HEK293 (cell line): ENCODE measurements at regions not wholly inside any gene's neighbourhood (a gene's known extent, or its start where the extent isn't known, plus 50 kb on each side); places are given as distances from the start of the nearest gene placed in this dataset.

Experiments
- CTCF ChIA-PET: fragments of 350-600 bp; formaldehyde crosslinking; extraction: SDS; loops from one replicate; lab custom pipeline; 2021; ENCODE audit warnings: antibody characterized with exemption; lab: Yijun Ruan, JAX
- POLR2A ChIA-PET: fragments of 300-600 bp; formaldehyde crosslinking; extraction: SDS; loops from one replicate; lab custom pipeline; 2020; ENCODE audit warnings: antibody characterized with exemption, inconsistent platforms; lab: Yijun Ruan, JAX
- H3K27ac ChIP-seq: fragments of 200-500 bp; sonication (Bioruptor generic); 2 replicates; pipeline ENCODE4 v1.5.1; 2014; ENCODE audit warnings: low read depth, low read length, control low read depth, inconsistent platforms; ENCODE audit errors: extremely low read depth
- H3K36me3 ChIP-seq, 2 experiments: fragments of 200-500 bp in 1 of 2; sonication (Bioruptor generic) in 1 of 2; 1 replicate in 1 of 2; 2 replicates in 1 of 2; pipeline ENCODE4 v1.5.1; 2014 to 2017; ENCODE audit warnings: inconsistent platforms in 2 of 2, low read length in 2 of 2; ENCODE audit not compliant: control insufficient read depth in 2 of 2, insufficient read depth in 1 of 2
- H3K4me1 ChIP-seq: fragments of 200-500 bp; sonication (Bioruptor generic); 2 replicates; pipeline ENCODE4 v1.5.1; 2014; ENCODE audit warnings: mild to moderate bottlenecking, low read length, inconsistent platforms; ENCODE audit not compliant: control insufficient read depth, insufficient read depth
- H3K4me3 ChIP-seq: 2 replicates; pipeline ENCODE4 v1.5.1; 2011; ENCODE audit warnings: low read depth, mild to moderate bottlenecking, control low read depth, low read length, moderate library complexity
- H3K9me3 ChIP-seq: fragments of 200-500 bp; sonication (Bioruptor generic); 2 replicates; pipeline ENCODE4 v1.5.1; 2014; ENCODE audit warnings: low read depth, low read length, inconsistent platforms; ENCODE audit not compliant: control insufficient read depth, insufficient read depth
- AEBP2 ChIP-seq: fragments of 450-650 bp; formaldehyde crosslinking; IDR thresholded peaks from 2 replicates; pipeline ENCODE4 v1.5.1; 2016; ENCODE audit warnings: missing biosample characterization, missing genetic modification characterization, borderline replicate concordance
- FEZF1 ChIP-seq: fragments of 450-650 bp; formaldehyde crosslinking; IDR thresholded peaks from 2 replicates; pipeline ENCODE4 v1.5.1; 2016; ENCODE audit warnings: missing biosample characterization, missing genetic modification characterization
- HOXA7 ChIP-seq: sonication (generic); formaldehyde crosslinking; IDR thresholded peaks from 2 replicates; pipeline ENCODE4 v1.8.1; 2022; ENCODE audit warnings: missing genetic modification reagents, borderline replicate concordance
- KLF1 ChIP-seq: fragments of 450-650 bp; formaldehyde crosslinking; IDR thresholded peaks from 2 replicates; pipeline ENCODE4 v1.5.1; 2016; ENCODE audit warnings: missing biosample characterization, missing genetic modification characterization
- PRDM1 ChIP-seq: fragments of 450-650 bp; formaldehyde crosslinking; IDR thresholded peaks from 2 replicates; pipeline ENCODE4; 2016; ENCODE audit warnings: missing biosample characterization, missing genetic modification characterization
- PRDM10 ChIP-seq: fragments of 450-650 bp; formaldehyde crosslinking; IDR thresholded peaks from 2 replicates; pipeline ENCODE4 v1.5.1; 2016; ENCODE audit warnings: missing biosample characterization, missing genetic modification characterization
- SETDB1 ChIP-seq: IDR thresholded peaks from one replicate; pipeline ENCODE4 v1.6.1; 2017; ENCODE audit warnings: mild to moderate bottlenecking, low read length, moderate library complexity, mixed read lengths; ENCODE audit not compliant: insufficient read length
- ZIC2 ChIP-seq: fragments of 450-650 bp; formaldehyde crosslinking; IDR thresholded peaks from 2 replicates; pipeline ENCODE4 v1.5.1; 2016; ENCODE audit warnings: missing biosample characterization, missing genetic modification characterization
- ZNF10 ChIP-seq: fragments of 450-650 bp; formaldehyde crosslinking; IDR thresholded peaks from 2 replicates; pipeline ENCODE4 v1.5.1; 2017; ENCODE audit warnings: missing biosample characterization, missing genetic modification characterization
- ZNF148 ChIP-seq: fragments of 450-650 bp; formaldehyde crosslinking; IDR thresholded peaks from 2 replicates; pipeline ENCODE4 v1.5.0; 2017; ENCODE audit warnings: missing biosample characterization, missing genetic modification characterization, borderline replicate concordance
- ZNF2 ChIP-seq: fragments of 450-650 bp; formaldehyde crosslinking; IDR thresholded peaks from 2 replicates; pipeline ENCODE4 v1.5.1; 2016; ENCODE audit warnings: missing biosample characterization, missing genetic modification characterization
- ZNF26 ChIP-seq: fragments of 450-650 bp; formaldehyde crosslinking; IDR thresholded peaks from 2 replicates; pipeline ENCODE4 v1.5.1; 2016; ENCODE audit warnings: missing biosample characterization, missing genetic modification characterization
- ZNF311 ChIP-seq: fragments of 450-650 bp; formaldehyde crosslinking; IDR thresholded peaks from 2 replicates; pipeline ENCODE4 v1.5.1; 2017; ENCODE audit warnings: missing biosample characterization, missing genetic modification characterization, borderline replicate concordance
- ZNF335 ChIP-seq: fragments of 450-650 bp; formaldehyde crosslinking; conservative IDR thresholded peaks from 2 replicates; pipeline ENCODE4 v1.5.1; 2016; ENCODE audit warnings: missing biosample characterization, missing genetic modification characterization
- ZNF473 ChIP-seq: fragments of 450-650 bp; formaldehyde crosslinking; IDR thresholded peaks from 2 replicates; pipeline ENCODE4 v1.5.1; 2017; ENCODE audit warnings: missing biosample characterization, missing genetic modification characterization
- ZNF488 ChIP-seq: fragments of 450-650 bp; formaldehyde crosslinking; IDR thresholded peaks from 2 replicates; pipeline ENCODE4 v1.5.1; 2016; ENCODE audit warnings: missing biosample characterization, missing genetic modification characterization
- ZNF530 ChIP-seq: fragments of 450-650 bp; formaldehyde crosslinking; IDR thresholded peaks from 2 replicates; pipeline ENCODE4 v1.5.1; 2016; ENCODE audit warnings: low read depth, missing biosample characterization, missing genetic modification characterization
- ZNF610 ChIP-seq: fragments of 450-650 bp; formaldehyde crosslinking; IDR thresholded peaks from 2 replicates; pipeline ENCODE4 v1.5.1; 2016; ENCODE audit warnings: missing biosample characterization, missing genetic modification characterization, borderline replicate concordance
- ZNF692 ChIP-seq: fragments of 450-650 bp; formaldehyde crosslinking; IDR thresholded peaks from 2 replicates; pipeline ENCODE4 v1.5.1; 2016; ENCODE audit warnings: missing biosample characterization, missing genetic modification characterization
- ZNF747 ChIP-seq: fragments of 450-650 bp; formaldehyde crosslinking; IDR thresholded peaks from 2 replicates; pipeline ENCODE4 v1.5.1; 2016; ENCODE audit warnings: missing biosample characterization, missing genetic modification characterization
- ZSCAN30 ChIP-seq: fragments of 450-650 bp; IDR thresholded peaks from 2 replicates; pipeline ENCODE4 v1.5.1; 2018; ENCODE audit warnings: missing biosample characterization, mild to moderate bottlenecking, missing genetic modification characterization, moderate library complexity

GRCh38 chr2:126543081-126543480 is 112.9 kb upstream of the GYPC start:
- no peak for TF ChIP-seq PRDM10
- TF ChIP-seq SETDB1: peak; percentile 91
- no peak for TF ChIP-seq ZNF692 (tag by site-specific recombination)
- no peak overlapping the region for H3K27ac ChIP-seq
- no peaks in the 10 kb centered on the region for H3K36me3 ChIP-seq
- H3K4me3 ChIP-seq: no peak overlapping the region
- no peaks in the 10 kb centered on the region for H3K4me1 ChIP-seq
- ChIA-PET POLR2A (no interaction called here), CTCF (no interaction called here)
- H3K9me3 ChIP-seq: no peaks in the 10 kb centered on the region

- POLR2A ChIA-PET: no interaction called here
- Histone ChIP-seq H3K27ac (no peak overlapping the region), H3K4me3 (no peak overlapping the region), H3K36me3 (no peaks in the 10 kb centered on the region), H3K4me1 (no peaks in the 10 kb centered on the region), H3K9me3 (no peaks in the 10 kb centered on the region)
- TF ChIP-seq ZNF26 (tag by site-specific recombination) (no peak), ZIC2 (no peak), AEBP2 (tag by site-specific recombination) (no peak), ZNF311 (tag by site-specific recombination) (no peak), ZNF10 (tag by site-specific recombination) (no peak), ZNF2 (tag by site-specific recombination) (no peak)
- TF ChIP-seq, all 188 proteins: peak for 0
- CTCF ChIA-PET: interaction anchor here (0.5 kb wide), 1 partner anchor 77 kb away, joined by 3 read pairs; no protein-coding TSS in a partner anchor
These were observed 97.9 kb upstream of the GYPC start for GRCh38 chr2:126558029-126558428.

- CTCF ChIA-PET: no interaction called here
- Histone ChIP-seq H3K4me3 (no peak overlapping the region), H3K4me1 (no peaks in the 10 kb centered on the region), H3K9me3 (no peaks in the 10 kb centered on the region), H3K27ac (no peak overlapping the region), H3K36me3 (no peaks in the 10 kb centered on the region)
- POLR2A ChIA-PET: no interaction called here
- no peak for TF ChIP-seq ZNF488 (tag by site-specific recombination)
- no peak for TF ChIP-seq ZNF473
- no peak for TF ChIP-seq PRDM1 (tag by site-specific recombination)
- TF ChIP-seq KLF1 (tag by site-specific recombination): no peak
- no peak for TF ChIP-seq FEZF1 (tag by site-specific recombination)
- TF ChIP-seq ZNF530 (tag by site-specific recombination): no peak
- TF ChIP-seq ZNF747: no peak
- TF ChIP-seq HOXA7: no peak
- TF ChIP-seq ZNF148 (tag by site-specific recombination): no peak
- no peak for TF ChIP-seq ZNF610
- TF ChIP-seq ZNF335 (tag by site-specific recombination): no peak
- TF ChIP-seq ZSCAN30: no peak
These were observed 87.2 kb upstream of the GYPC start for GRCh38 chr2:126568734-126569133.
